K562 (cell line): ENCODE measurements at regions not wholly inside any gene's neighbourhood (a gene's known extent, or its start where the extent isn't known, plus 50 kb on each side); places are given as distances from the start of the nearest gene placed in this dataset.

Experiments
- ATAC-seq: fragments of 200-7000 bp; cut with Tn5 transposase; 3 replicates; pipeline ENCODE4 v1.9.1; 2020; ENCODE audit warnings: moderate library complexity
- BruUV-seq: library from RNA; stranded (reverse); fragments of 400-500 nt; replicated peaks from 2 replicates; lab custom pipeline; 2021; lab: Mats Ljungman, UMichigan
- CTCF ChIA-PET: fragments of 300-600 bp; formaldehyde crosslinking; extraction: SDS; loops from one replicate; lab custom pipeline; 2021; ENCODE audit warnings: low intra/inter-chr PET ratio; lab: Yijun Ruan, JAX
- POLR2A ChIA-PET: fragments of 300-600, 350-650 bp; sonication (Branson Sonifier 250); formaldehyde crosslinking; extraction: SDS; loops from one replicate; lab custom pipeline; 2021; ENCODE audit warnings: antibody characterized with exemption, inconsistent platforms; lab: Yijun Ruan, JAX
- DNase-seq, 4 experiments: peaks; one replicate each; pipeline versions ENCODE4 v3.0.0 to v3.0.0-alpha.2; 2011 to 2018; ENCODE audit warnings: low spot score in 3 of 4, mixed read lengths in 3 of 4; ENCODE audit errors: extremely low read depth in 1 of 4
- FAIRE-seq: peaks from 2 replicates; lab custom pipeline; 2011; peaks lifted over from hg19 to GRCh38; lab: Jason Lieb, UNC
- H2AFZ ChIP-seq: 2 replicates; pipeline ENCODE4 v1.6.0; 2011; ENCODE audit warnings: low read depth, low read length, control low read depth, inconsistent platforms
- H3K27ac ChIP-seq: fragments of 200-600 bp; 3 replicates; pipeline ENCODE4 v1.8.0; 2011; ENCODE audit warnings: low read depth, mild to moderate bottlenecking, control low read depth, inconsistent platforms, low read length, moderate library complexity, mixed read lengths; ENCODE audit errors: extremely low read depth
- H3K27me3 ChIP-seq, 2 experiments: fragments of 300-600 bp in 1 of 2; 2 replicates in 1 of 2; 3 replicates in 1 of 2; pipeline versions ENCODE4 v1.6.0 to v1.8.0; 2011; ENCODE audit warnings: inconsistent platforms in 2 of 2, low read length in 2 of 2, mild to moderate bottlenecking in 1 of 2, mixed read lengths in 1 of 2, moderate library complexity in 1 of 2; ENCODE audit not compliant: control insufficient read depth in 2 of 2, insufficient read depth in 2 of 2
- H3K36me3 ChIP-seq: fragments of 300-600 bp; 3 replicates; pipeline ENCODE4 v1.8.0; 2011; ENCODE audit warnings: mild to moderate bottlenecking, low read length, inconsistent platforms; ENCODE audit not compliant: control insufficient read depth, insufficient read depth
- H3K4me1 ChIP-seq, 2 experiments: fragments of 200-600 bp in 1 of 2; replicated peaks in 1 of 2; 2 replicates in 1 of 2; 3 replicates in 1 of 2; pipeline versions ENCODE4 v1.5.1 to v1.8.0; 2011; ENCODE audit warnings: inconsistent platforms in 2 of 2, low read length in 2 of 2, mild to moderate bottlenecking in 1 of 2, mixed read lengths in 1 of 2, moderate library complexity in 1 of 2; ENCODE audit not compliant: control insufficient read depth in 2 of 2, insufficient read depth in 2 of 2
- H3K4me2 ChIP-seq: 2 replicates; pipeline ENCODE4 v1.6.1; 2011; ENCODE audit warnings: low read length, control low read depth, inconsistent platforms, mixed read lengths; ENCODE audit not compliant: insufficient read depth
- H3K4me3 ChIP-seq: fragments of 200-600 bp; sonication (generic), shearing (Covaris generic); 2 replicates; pipeline ENCODE4 v1.5.1; 2016; ENCODE audit warnings: control low read depth, inconsistent platforms
- H3K79me2 ChIP-seq: fragments of 200-600 bp; 3 replicates; pipeline ENCODE4 v1.8.0; 2011; ENCODE audit warnings: low read length, inconsistent platforms; ENCODE audit not compliant: control insufficient read depth, insufficient read depth
- H3K9ac ChIP-seq, 2 experiments: 2 replicates each; pipeline versions ENCODE4 v1.6.0 to v1.6.1; 2011; ENCODE audit warnings: low read depth in 2 of 2, low read length in 2 of 2, control low read depth in 1 of 2, inconsistent platforms in 1 of 2, mild to moderate bottlenecking in 1 of 2, mixed read lengths in 1 of 2; ENCODE audit not compliant: insufficient read depth in 1 of 2
- H3K9me1 ChIP-seq: one replicate; pipeline ENCODE4 v1.6.0; 2011; ENCODE audit warnings: inconsistent platforms, mild to moderate bottlenecking, low read length, moderate library complexity; ENCODE audit not compliant: control insufficient read depth, insufficient read depth
- H3K9me3 ChIP-seq: replicated peaks from 2 replicates; pipeline ENCODE4 v1.5.1; 2011; ENCODE audit warnings: low read depth, low read length, inconsistent platforms; ENCODE audit not compliant: control insufficient read depth, insufficient read depth
- H4K20me1 ChIP-seq: replicated peaks from 2 replicates; pipeline ENCODE4 v1.6.1; 2011; ENCODE audit warnings: low read length, inconsistent platforms, mixed read lengths; ENCODE audit not compliant: control insufficient read depth, insufficient read depth
- C11orf30 ChIP-seq: fragments of 450-650 bp; IDR thresholded peaks from 2 replicates; pipeline ENCODE4 v1.6.1; 2016; ENCODE audit warnings: low read depth, mild to moderate bottlenecking
- CBX8 ChIP-seq: fragments of 200-600 bp; sonication (generic); IDR thresholded peaks from 2 replicates; pipeline ENCODE4 v1.6.1; 2012; ENCODE audit warnings: borderline replicate concordance, mixed run types, low read depth, mild to moderate bottlenecking, moderate library complexity, mixed read lengths, low read length, control low read depth, inconsistent platforms; ENCODE audit not compliant: poor library complexity, severe bottlenecking; ENCODE audit errors: extremely low read depth
- HDGF ChIP-seq: fragments of 450-650 bp; IDR thresholded peaks from 2 replicates; pipeline ENCODE4 v1.6.1; 2016
- HMG20B ChIP-seq: fragments of 250-450 bp; sonication (Bioruptor Pico); IDR thresholded peaks from 2 replicates; pipeline ENCODE4 v1.5.0; 2021; ENCODE audit warnings: mild to moderate bottlenecking
- KDM2B ChIP-seq: fragments of 250-450 bp; sonication (Bioruptor Pico); IDR thresholded peaks from 2 replicates; pipeline ENCODE4 v1.8.0; 2021; ENCODE audit warnings: mild to moderate bottlenecking, moderate library complexity
- KLF13 ChIP-seq: fragments of 450-650 bp; IDR thresholded peaks from 2 replicates; pipeline ENCODE4 v1.6.1; 2016; ENCODE audit warnings: missing genetic modification characterization, low read depth, mild to moderate bottlenecking, missing compliant biosample characterization, moderate library complexity, borderline replicate concordance
- MAFG ChIP-seq: fragments of 450-650 bp; conservative IDR thresholded peaks from 2 replicates; pipeline ENCODE4 v1.6.1; 2016; ENCODE audit warnings: missing genetic modification characterization, missing compliant biosample characterization
- MBD2 ChIP-seq: sonication (generic); IDR thresholded peaks from 2 replicates; pipeline ENCODE4 v1.6.1; 2016; ENCODE audit warnings: low read depth, borderline replicate concordance
- NCOA6 ChIP-seq: fragments of 450-650 bp; IDR thresholded peaks from 2 replicates; pipeline ENCODE4 v1.6.1; 2017; ENCODE audit warnings: mild to moderate bottlenecking
- NFE2 ChIP-seq: IDR thresholded peaks from 2 replicates; pipeline ENCODE4 v1.6.1; 2014; ENCODE audit warnings: antibody characterized with exemption, low read depth
- NFYB ChIP-seq: IDR thresholded peaks from 2 replicates; pipeline ENCODE4 v1.6.1; 2011; ENCODE audit warnings: mild to moderate bottlenecking, moderate library complexity; ENCODE audit not compliant: insufficient read length; ENCODE audit errors: extremely low read depth
- OTX1 ChIP-seq: fragments of 450-650 bp; formaldehyde crosslinking; IDR thresholded peaks from 2 replicates; pipeline ENCODE4 v1.4.0; 2022; ENCODE audit warnings: mild to moderate bottlenecking
- POLR3G ChIP-seq: IDR thresholded peaks from 2 replicates; pipeline ENCODE4 v1.6.1; 2011; ENCODE audit not compliant: insufficient read length, insufficient replicate concordance; ENCODE audit errors: extremely low read depth
- RNF2 ChIP-seq: sonication (generic); IDR thresholded peaks from 2 replicates; pipeline ENCODE4 v1.6.1; 2016
- SRSF1 ChIP-seq: fragments of 200-400 bp; formaldehyde crosslinking; IDR thresholded peaks from 2 replicates; pipeline ENCODE4 v1.6.1; 2017; ENCODE audit warnings: mild to moderate bottlenecking, low read depth, low read length, moderate library complexity
- TSC22D4 ChIP-seq: fragments of 450-650 bp; IDR thresholded peaks from 2 replicates; pipeline ENCODE4 v1.6.1; 2016; ENCODE audit warnings: missing genetic modification characterization, missing biosample characterization, control low read depth
- ZNF217 ChIP-seq: sonication (generic); formaldehyde crosslinking; IDR thresholded peaks from 2 replicates; pipeline ENCODE4 v1.8.0; 2022; ENCODE audit warnings: mild to moderate bottlenecking, missing genetic modification reagents
- ZNF316 ChIP-seq: fragments of 450-650 bp; IDR thresholded peaks from 2 replicates; pipeline ENCODE4 v1.6.1; 2016
- WGBS: fragments of 100-300 bp; shearing (Covaris generic); methylation state at CpG from one replicate; pipeline ENCODE4 v1.1.6; 2016; ENCODE audit warnings: low coverage, mixed read lengths; ENCODE audit not compliant: insufficient coverage; ENCODE audit errors: missing lambda C conversion rate; 5-methylcytosine and 5-hydroxymethylcytosine counted together
- in situ Hi-C: fragments of 300-500 bp; cut with MboI; formaldehyde crosslinking; loops from 4 replicates; pipeline ENCODE4 v1.15.0; 2018; ENCODE audit warnings: inconsistent platforms, mixed read lengths
- intact Hi-C: fragments of 100-400 bp; cut with micrococcal nuclease; formaldehyde crosslinking; loops from 2 replicates; pipeline ENCODE4 v1.14.2; 2022
- TF ChIP-seq, protein P1 (sequence below): sonication (generic); IDR thresholded peaks from 2 replicates; pipeline ENCODE4 v1.6.1; 2016

DNA sequence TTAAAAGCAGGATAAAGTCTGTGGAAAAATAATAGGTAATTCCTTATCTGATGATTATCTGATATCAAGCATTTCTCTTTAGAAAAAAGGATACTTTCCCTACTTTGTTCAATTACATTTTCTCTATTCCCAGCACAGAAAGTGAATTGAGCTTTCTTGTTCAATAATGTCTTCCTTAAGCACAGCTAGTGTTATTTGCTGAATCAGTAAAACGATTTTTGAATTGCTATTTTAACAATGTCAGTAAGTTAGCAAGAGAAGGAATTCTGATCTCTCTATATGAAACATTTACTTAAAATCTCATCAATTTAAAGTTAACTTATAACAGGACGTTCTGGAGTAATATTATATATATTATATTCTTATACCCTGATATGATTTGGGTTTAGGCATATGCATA is 337.2 kb upstream of the ANKRD30A start:
- in situ Hi-C loops: no loop called here
- H3K4me2 ChIP-seq: no peak overlapping the region
- CTCF ChIA-PET: no interaction called here
- BruUV-seq: no TSS peak
- TF ChIP-seq C11orf30 (peak; percentile 22; the same call in 1 of the 2 replicates), TSC22D4 (tag) (no peak), NFE2 (no peak), MAFG (0 out of 2 replicates have a peak, but pooled peaks have one; percentile 21), ZNF316 (peak; percentile 56; the same call in 1 of the 2 replicates)
- TF ChIP-seq, all 486 proteins: peak for 3
- ATAC-seq (no peak), DNase-seq (no peak), FAIRE-seq (no peak)
- H3K4me3 ChIP-seq: no peak overlapping the region
- H3K36me3 ChIP-seq: no peaks in the 10 kb centered on the region
- no peaks in the 10 kb centered on the region for H3K79me2 ChIP-seq
- POLR2A ChIA-PET: interaction anchor here (0.8 kb wide), 1 partner anchor 1592 kb away, joined by 3 read pairs; no protein-coding TSS in a partner anchor
- H3K27ac ChIP-seq: no peak overlapping the region
- no peaks in the 10 kb centered on the region for H3K27me3 ChIP-seq
- H3K4me1 ChIP-seq: no peaks in the 10 kb centered on the region
- H2AFZ ChIP-seq: no peak overlapping the region
- H3K9me1 ChIP-seq: no peaks in the 10 kb centered on the region
- H3K9me3 ChIP-seq: no peaks in the 10 kb centered on the region
- intact Hi-C loops: no loop called here
- WGBS: 0% methylated on average over 2 of the region's 2 CpGs
- no peak overlapping the region for H3K9ac ChIP-seq
- no peaks in the 10 kb centered on the region for H4K20me1 ChIP-seq

DNA sequence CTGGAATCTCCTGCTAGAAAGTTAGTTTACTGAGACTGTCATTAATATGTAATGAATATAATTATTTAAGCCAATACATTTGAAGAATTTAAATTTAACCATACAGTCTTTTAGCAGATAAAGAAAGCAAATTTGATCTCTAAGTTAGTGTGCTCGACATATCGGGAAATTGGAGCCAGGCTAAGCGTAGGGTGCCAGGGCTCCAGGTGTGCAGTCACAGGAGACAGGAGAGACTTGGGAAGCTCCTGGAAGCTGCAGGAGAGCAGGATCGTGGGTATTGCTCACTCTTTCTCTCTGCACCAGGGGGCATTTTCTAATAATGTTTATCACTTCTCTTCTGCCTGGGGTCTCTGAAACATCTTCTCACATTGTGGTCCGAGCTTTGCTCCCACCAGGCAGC is 342.0 kb upstream of the ANKRD30A start:
- Histone ChIP-seq H4K20me1 (no peaks in the 10 kb centered on the region), H3K79me2 (no peaks in the 10 kb centered on the region), H3K4me3 (no peak overlapping the region), H3K9me3 (no peaks in the 10 kb centered on the region), H3K36me3 (no peaks in the 10 kb centered on the region), H3K4me1 (no peaks in the 10 kb centered on the region), H3K27ac (no peak overlapping the region), H3K27me3 (no peaks in the 10 kb centered on the region), H3K4me2 (no peak overlapping the region), H3K9me1 (no peaks in the 10 kb centered on the region), H3K9ac (no peak overlapping the region), H2AFZ (no peak overlapping the region)
- ATAC-seq (no peak), FAIRE-seq (no peak), DNase-seq (no peak)
- ChIA-PET CTCF (no interaction called here), POLR2A (no interaction called here)
- no TSS peak for BruUV-seq
- 0% methylated on average over 5 of the region's 5 CpGs for WGBS
- intact Hi-C loops: no loop called here
- in situ Hi-C loops: no loop called here
- TF ChIP-seq KDM2B (no peak), NCOA6 (no peak), KLF13 (no peak), POLR3G (no peak), MBD2 (no peak), OTX1 (CRISPR knock-in tag) (no peak), HDGF (no peak), SRSF1 (no peak), HMG20B (CRISPR knock-in tag) (no peak), ZNF217 (CRISPR knock-in tag) (no peak), CBX8 (no peak), NFYB (no peak), RNF2 (no peak)
- TF ChIP-seq, protein P1, sequence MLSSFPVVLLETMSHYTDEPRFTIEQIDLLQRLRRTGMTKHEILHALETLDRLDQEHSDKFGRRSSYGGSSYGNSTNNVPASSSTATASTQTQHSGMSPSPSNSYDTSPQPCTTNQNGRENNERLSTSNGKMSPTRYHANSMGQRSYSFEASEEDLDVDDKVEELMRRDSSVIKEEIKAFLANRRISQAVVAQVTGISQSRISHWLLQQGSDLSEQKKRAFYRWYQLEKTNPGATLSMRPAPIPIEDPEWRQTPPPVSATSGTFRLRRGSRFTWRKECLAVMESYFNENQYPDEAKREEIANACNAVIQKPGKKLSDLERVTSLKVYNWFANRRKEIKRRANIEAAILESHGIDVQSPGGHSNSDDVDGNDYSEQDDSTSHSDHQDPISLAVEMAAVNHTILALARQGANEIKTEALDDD: no peak
